Fibroblast of mammary gland (primary cell): ENCODE measurements at regions not wholly inside any gene's neighbourhood (a gene's known extent, or its start where the extent isn't known, plus 50 kb on each side); places are given as distances from the start of the nearest gene placed in this dataset.

Source experiments
- DNase-seq: peaks from one replicate; pipeline ENCODE4 v3.0.0-alpha.2; 2010; ENCODE audit warnings: low read depth
- H3K4me3 ChIP-seq: 2 replicates; pipeline ENCODE4 v1.5.1; 2011; ENCODE audit warnings: low read depth, mild to moderate bottlenecking, low read length, moderate library complexity; ENCODE audit not compliant: control insufficient read depth
- TF ChIP-seq, protein P1 (sequence below): conservative IDR thresholded peaks from 2 replicates; pipeline ENCODE4 v1.5.1; 2011; ENCODE audit warnings: low read depth, low read length, inconsistent platforms; ENCODE audit not compliant: control insufficient read depth, insufficient read depth

DNA sequence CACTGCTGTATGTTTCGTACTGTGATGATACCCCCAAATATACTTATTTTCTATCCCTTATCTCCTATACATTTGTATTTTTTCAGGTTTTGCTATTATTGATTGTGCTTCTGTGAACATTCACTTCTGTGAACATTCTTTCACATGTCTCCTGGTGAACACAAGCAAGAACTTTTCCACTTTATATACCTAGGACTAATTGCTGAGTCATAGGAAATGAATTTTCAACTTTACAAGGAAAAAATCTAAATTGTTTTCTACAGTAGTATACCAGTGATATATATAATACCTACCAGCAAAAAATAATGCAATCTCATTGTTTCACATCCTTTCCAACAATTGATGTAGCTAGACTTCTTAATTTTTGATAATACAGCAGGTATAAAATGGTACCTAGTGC is 139.5 kb upstream of the MAGEB18 start:
- no peak overlapping the region for H3K4me3 ChIP-seq
- TF ChIP-seq, protein P1, sequence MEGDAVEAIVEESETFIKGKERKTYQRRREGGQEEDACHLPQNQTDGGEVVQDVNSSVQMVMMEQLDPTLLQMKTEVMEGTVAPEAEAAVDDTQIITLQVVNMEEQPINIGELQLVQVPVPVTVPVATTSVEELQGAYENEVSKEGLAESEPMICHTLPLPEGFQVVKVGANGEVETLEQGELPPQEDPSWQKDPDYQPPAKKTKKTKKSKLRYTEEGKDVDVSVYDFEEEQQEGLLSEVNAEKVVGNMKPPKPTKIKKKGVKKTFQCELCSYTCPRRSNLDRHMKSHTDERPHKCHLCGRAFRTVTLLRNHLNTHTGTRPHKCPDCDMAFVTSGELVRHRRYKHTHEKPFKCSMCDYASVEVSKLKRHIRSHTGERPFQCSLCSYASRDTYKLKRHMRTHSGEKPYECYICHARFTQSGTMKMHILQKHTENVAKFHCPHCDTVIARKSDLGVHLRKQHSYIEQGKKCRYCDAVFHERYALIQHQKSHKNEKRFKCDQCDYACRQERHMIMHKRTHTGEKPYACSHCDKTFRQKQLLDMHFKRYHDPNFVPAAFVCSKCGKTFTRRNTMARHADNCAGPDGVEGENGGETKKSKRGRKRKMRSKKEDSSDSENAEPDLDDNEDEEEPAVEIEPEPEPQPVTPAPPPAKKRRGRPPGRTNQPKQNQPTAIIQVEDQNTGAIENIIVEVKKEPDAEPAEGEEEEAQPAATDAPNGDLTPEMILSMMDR = no peak
- no peak for DNase-seq

DNA sequence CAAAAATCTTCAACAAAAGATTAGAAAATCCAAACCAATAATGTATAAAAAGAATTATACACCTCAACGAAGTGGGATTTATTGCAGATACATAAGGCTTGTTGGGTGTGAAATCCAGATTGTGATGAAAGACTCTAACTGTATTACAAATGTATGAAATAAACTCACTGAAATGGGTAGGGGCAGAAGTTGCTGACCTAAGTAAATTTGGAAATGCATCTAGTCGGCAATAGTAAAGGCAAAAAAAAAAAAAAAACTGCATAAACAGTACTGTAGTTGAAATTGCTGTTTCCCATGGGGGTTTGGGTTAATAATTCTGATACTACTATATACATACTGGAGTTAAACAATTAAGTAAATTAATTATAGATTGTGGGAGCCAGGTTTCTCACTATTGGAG is 130.7 kb upstream of the MAGEB18 start:
- no peak overlapping the region for H3K4me3 ChIP-seq
- TF ChIP-seq, protein P1 = no peak
- DNase-seq = no peak

GRCh38 chrX:26008042-26008441 is 130.1 kb upstream of the MAGEB18 start:
- TF ChIP-seq, protein P1 = no peak
- DNase-seq = no peak
- no peak overlapping the region for H3K4me3 ChIP-seq

DNA sequence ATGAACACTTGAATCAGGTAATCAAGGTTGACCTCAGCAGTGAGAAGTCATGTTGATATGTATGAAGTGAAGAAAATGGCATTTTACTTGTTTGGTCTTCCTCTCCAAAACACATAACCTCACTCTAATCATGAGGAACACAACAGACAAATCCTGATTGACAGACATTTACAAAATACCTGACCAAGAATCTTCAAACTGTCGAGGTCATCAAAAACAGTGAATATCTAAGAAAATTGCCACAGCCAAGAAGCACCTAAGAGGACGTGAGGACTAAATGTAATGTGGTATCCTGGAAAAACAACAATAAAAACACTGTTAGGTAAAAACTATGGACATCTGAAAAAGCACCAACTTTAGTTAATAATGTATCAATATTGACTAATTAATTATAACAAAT is 129.5 kb upstream of the MAGEB18 start:
- no peak overlapping the region for H3K4me3 ChIP-seq
- TF ChIP-seq, protein P1 = no peak
- no peak for DNase-seq

DNA sequence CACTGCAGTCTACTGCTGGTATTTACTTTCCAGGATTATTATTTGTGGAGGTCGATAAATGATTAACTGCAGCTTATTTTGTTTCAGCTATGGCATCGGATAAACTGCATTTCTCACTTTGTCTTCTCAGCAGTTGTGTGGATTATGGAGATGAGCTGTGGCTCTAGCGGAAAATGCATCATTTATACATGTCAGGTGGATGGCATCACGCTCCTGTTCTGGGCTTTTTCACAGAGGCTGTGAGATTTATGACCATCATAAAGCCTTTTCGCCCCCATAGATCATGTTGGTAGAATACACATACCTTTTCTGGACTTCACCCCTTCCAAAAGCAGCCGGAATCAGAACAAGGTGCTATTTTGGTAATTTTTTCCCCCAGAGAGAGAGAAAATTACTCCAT is 118.8 kb upstream of the MAGEB18 start:
- H3K4me3 ChIP-seq = no peak overlapping the region
- no peak for DNase-seq
- TF ChIP-seq, protein P1 = no peak

- no peak overlapping the region for H3K4me3 ChIP-seq
- no peak for DNase-seq
- TF ChIP-seq, protein P1 = no peak
Observed at GRCh38 chrX:26026179-26026578, 112.0 kb upstream of the MAGEB18 start.
